A549 (cell line): ENCODE measurements at regions not wholly inside any gene's neighbourhood (a gene's known extent, or its start where the extent isn't known, plus 50 kb on each side); places are given as distances from the start of the nearest gene placed in this dataset.

Source experiments
- BHLHE40 ChIP-seq: IDR thresholded peaks from 2 replicates; pipeline ENCODE4 v1.6.1; 2012; ENCODE audit warnings: low read depth, low read length, inconsistent platforms
- CHD2 ChIP-seq: fragments of 150-350 bp; IDR thresholded peaks from 2 replicates; pipeline ENCODE4 v1.6.1; 2014; ENCODE audit warnings: low read length; ENCODE audit not compliant: partially characterized antibody
- CTCF ChIP-seq: fragments of >200 bp; sonication (Bioruptor Twin); formaldehyde crosslinking; IDR thresholded peaks from 3 replicates; pipeline ENCODE4 v1.5.1; 2016
- HOXA7 ChIP-seq: fragments of 250-450 bp; sonication (Bioruptor Pico); IDR thresholded peaks from 2 replicates; pipeline ENCODE4 v1.5.0; 2020; ENCODE audit warnings: mild to moderate bottlenecking, moderate library complexity
- HOXB13 ChIP-seq: fragments of 250-450 bp; sonication (Bioruptor Pico); IDR thresholded peaks from 2 replicates; pipeline ENCODE4 v1.5.0; 2020; ENCODE audit warnings: low read depth, mild to moderate bottlenecking, moderate library complexity
- KDM5A ChIP-seq: fragments of 200-600 bp; sonication (generic); IDR thresholded peaks from 2 replicates; pipeline ENCODE4 v1.6.1; 2016; ENCODE audit warnings: antibody characterized with exemption, mild to moderate bottlenecking
- MYC ChIP-seq: IDR thresholded peaks from 2 replicates; pipeline ENCODE4 v1.6.1; 2012; ENCODE audit warnings: mild to moderate bottlenecking, inconsistent platforms, low read length, improper control_type of control experiment, borderline replicate concordance
- NFE2L2 ChIP-seq: fragments of 150-350 bp; conservative IDR thresholded peaks from 2 replicates; pipeline ENCODE4 v1.6.1; 2014; ENCODE audit warnings: low read length
- PBX3 ChIP-seq: IDR thresholded peaks from 2 replicates; pipeline ENCODE4 v1.6.1; 2012
- POLR2A ChIP-seq: IDR thresholded peaks from 2 replicates; pipeline ENCODE4 v1.6.1; 2012; ENCODE audit warnings: mild to moderate bottlenecking, low read length
- POLR2AphosphoS2 ChIP-seq: conservative IDR thresholded peaks from 2 replicates; pipeline ENCODE4 v1.6.1; 2012; ENCODE audit warnings: low read length, improper control_type of control experiment, inconsistent platforms
- RAD21 ChIP-seq, 2 experiments: fragments of >200 bp in 1 of 2; sonication (Bioruptor Twin) in 1 of 2; formaldehyde crosslinking in 1 of 2; IDR thresholded peaks in 1 of 2; conservative IDR thresholded peaks in 1 of 2; 2 replicates in 1 of 2; 3 replicates in 1 of 2; pipeline ENCODE4 v1.6.1; 2012 to 2018; ENCODE audit warnings: inconsistent platforms in 1 of 2
- RNF2 ChIP-seq: fragments of 200-600 bp; sonication (generic); IDR thresholded peaks from 2 replicates; pipeline ENCODE4 v1.6.1; 2016; ENCODE audit warnings: low read depth, mild to moderate bottlenecking, antibody characterized with exemption, moderate library complexity, borderline replicate concordance
- TP53 ChIP-seq: fragments of 250-450 bp; sonication (Bioruptor Pico); IDR thresholded peaks from 2 replicates; pipeline ENCODE4 v1.5.0; 2021; ENCODE audit warnings: mild to moderate bottlenecking, moderate library complexity

GRCh38 chr13:43979492-43979891, 99.8 kb downstream of the LACC1 start:
- TF ChIP-seq NFE2L2, result no peak
- TF ChIP-seq CTCF, result no peak
- TF ChIP-seq RNF2, result no peak
- TF ChIP-seq RAD21 (conservative IDR thresholded peaks at IDR 0.05 in 1 of 2, IDR thresholded peaks at IDR 0.05 in 1 of 2), result no peak
- no peak for TF ChIP-seq POLR2AphosphoS2
- TF ChIP-seq POLR2A, result no peak
- TF ChIP-seq MYC, result no peak
- no peak for TF ChIP-seq BHLHE40
- no peak for TF ChIP-seq CHD2
- no peak for TF ChIP-seq TP53
- no peak for TF ChIP-seq PBX3
- no peak for TF ChIP-seq HOXB13 (CRISPR knock-in tag)
- TF ChIP-seq KDM5A, result no peak
- no peak for TF ChIP-seq HOXA7 (CRISPR knock-in tag)
